ENCODE measurements at regions not wholly inside any gene's neighbourhood (a gene's known extent, or its start where the extent isn't known, plus 50 kb on each side); places are given as distances from the start of the nearest gene placed in this dataset.
"Not testable (repeated sequence)": the region's sequence is repeated elsewhere in the genome, so short reads cannot be mapped to it uniquely, and the experiment has no call there.

GRCh38 chr5:13339093-13339492 is 605.4 kb downstream of the DNAH5 start:
- peaks cover 0 to 3% of the 10 kb centered on the region in 2 donors for H3K9me3 ChIP-seq (ENCODE audit: control insufficient read depth in 2 of 2, insufficient read depth in 1 of 2, low read depth in 1 of 2, low read length in 1 of 2)
- no peak overlapping the region for H3K4me3 ChIP-seq (ENCODE audit: low read depth in 1 of 3, low read length in 3 of 3)
- no peak overlapping the region for H3K27ac ChIP-seq (ENCODE audit: low read depth in 1 of 3, low read length in 2 of 3)
- WGBS, 3 donors: 0 to 21% (median 7%) methylated on average over 1 of the region's 1 CpG
- H3K4me1 ChIP-seq (ENCODE audit: control insufficient read depth in 3 of 3, insufficient read depth in 2 of 3, low read depth in 1 of 3, low read length in 2 of 3): no peaks in the 10 kb centered on the region
- H3K36me3 ChIP-seq (ENCODE audit: control insufficient read depth in 3 of 3, insufficient read depth in 2 of 3, low read depth in 1 of 3, low read length in 3 of 3): no peaks in the 10 kb centered on the region
- FAIRE-seq (no peak), DNase-seq (no peak)
- H3K27me3 ChIP-seq (ENCODE audit: control insufficient read depth in 3 of 3, insufficient read depth in 3 of 3, low read length in 3 of 3): no peaks in the 10 kb centered on the region

- FAIRE-seq; H3K9me3 ChIP-seq (ENCODE audit: control insufficient read depth in 2 of 2, insufficient read depth in 1 of 2, low read depth in 1 of 2, low read length in 1 of 2); H3K36me3 ChIP-seq (ENCODE audit: control insufficient read depth in 3 of 3, insufficient read depth in 2 of 3, low read depth in 1 of 3, low read length in 3 of 3); H3K27me3 ChIP-seq (ENCODE audit: control insufficient read depth in 3 of 3, insufficient read depth in 3 of 3, low read length in 3 of 3); H3K4me1 ChIP-seq (ENCODE audit: control insufficient read depth in 3 of 3, insufficient read depth in 2 of 3, low read depth in 1 of 3, low read length in 2 of 3); H3K27ac ChIP-seq (ENCODE audit: low read depth in 1 of 3, low read length in 2 of 3); DNase-seq; H3K4me3 ChIP-seq (ENCODE audit: low read depth in 1 of 3, low read length in 3 of 3): not testable (repeated sequence)
- 60 to 73% (median 66%) methylated on average over 4 of the region's 4 CpGs for WGBS, 3 donors
These were observed 609.5 kb downstream of the DNAH5 start for GRCh38 chr5:13335026-13335425.

GRCh38 chr5:13331585-13331984 is 612.9 kb downstream of the DNAH5 start:
- FAIRE-seq (no peak), DNase-seq (no peak)
- 62 to 73% (median 68%) methylated on average over 6 of the region's 6 CpGs for WGBS, 3 donors
- Histone ChIP-seq H3K4me1 (ENCODE audit: control insufficient read depth in 3 of 3, insufficient read depth in 2 of 3, low read depth in 1 of 3, low read length in 2 of 3) (no peaks in the 10 kb centered on the region), H3K9me3 (ENCODE audit: control insufficient read depth in 2 of 2, insufficient read depth in 1 of 2, low read depth in 1 of 2, low read length in 1 of 2) (peaks cover 0 to 3% of the 10 kb centered on the region in 2 donors), H3K4me3 (ENCODE audit: low read depth in 1 of 3, low read length in 3 of 3) (no peak overlapping the region), H3K27ac (ENCODE audit: low read depth in 1 of 3, low read length in 2 of 3) (no peak overlapping the region), H3K36me3 (ENCODE audit: control insufficient read depth in 3 of 3, insufficient read depth in 2 of 3, low read depth in 1 of 3, low read length in 3 of 3) (no peaks in the 10 kb centered on the region), H3K27me3 (ENCODE audit: control insufficient read depth in 3 of 3, insufficient read depth in 3 of 3, low read length in 3 of 3) (no peaks in the 10 kb centered on the region)

DNA sequence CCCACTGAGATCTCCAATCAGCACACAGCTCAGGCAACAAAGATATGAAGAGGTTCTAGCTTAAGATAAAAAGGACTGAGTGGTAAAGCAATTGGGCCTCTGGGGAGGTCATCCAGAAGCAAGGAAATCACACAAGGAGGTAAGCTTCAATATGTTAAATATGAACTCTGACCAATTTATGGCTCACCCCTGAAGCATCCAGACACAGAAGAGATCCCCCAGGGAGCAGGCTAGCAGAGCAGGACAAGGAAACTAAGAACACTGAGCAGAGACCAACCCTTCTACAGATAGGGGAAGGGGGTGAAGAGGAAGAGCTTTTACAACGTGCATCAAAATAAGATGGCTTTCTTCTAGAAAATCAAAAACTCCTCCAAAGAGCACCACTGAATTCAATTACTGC is 616.2 kb downstream of the DNAH5 start:
- H3K4me3 ChIP-seq (ENCODE audit: low read depth in 1 of 3, low read length in 3 of 3): no peak overlapping the region
- H3K27ac ChIP-seq (ENCODE audit: low read depth in 1 of 3, low read length in 2 of 3): no peak overlapping the region
- no peaks in the 10 kb centered on the region for H3K27me3 ChIP-seq (ENCODE audit: control insufficient read depth in 3 of 3, insufficient read depth in 3 of 3, low read length in 3 of 3)
- H3K36me3 ChIP-seq (ENCODE audit: control insufficient read depth in 3 of 3, insufficient read depth in 2 of 3, low read depth in 1 of 3, low read length in 3 of 3): no peaks in the 10 kb centered on the region
- WGBS, 3 donors: 57 to 89% (median 82%) methylated on average over 1 of the region's 1 CpG
- DNase-seq (no peak), FAIRE-seq (no peak)
- H3K9me3 ChIP-seq (ENCODE audit: control insufficient read depth in 2 of 2, insufficient read depth in 1 of 2, low read depth in 1 of 2, low read length in 1 of 2): peaks cover 0 to 3% of the 10 kb centered on the region in 2 donors
- H3K4me1 ChIP-seq (ENCODE audit: control insufficient read depth in 3 of 3, insufficient read depth in 2 of 3, low read depth in 1 of 3, low read length in 2 of 3): no peaks in the 10 kb centered on the region

GRCh38 chr5:13325765-13326164 is 618.7 kb downstream of the DNAH5 start:
- H3K4me1 ChIP-seq (ENCODE audit: control insufficient read depth in 3 of 3, insufficient read depth in 2 of 3, low read depth in 1 of 3, low read length in 2 of 3): no peaks in the 10 kb centered on the region
- no peaks in the 10 kb centered on the region for H3K9me3 ChIP-seq (ENCODE audit: control insufficient read depth in 2 of 2, insufficient read depth in 1 of 2, low read depth in 1 of 2, low read length in 1 of 2)
- H3K4me3 ChIP-seq (ENCODE audit: low read depth in 1 of 3, low read length in 3 of 3): no peak overlapping the region
- 12 to 52% (median 36%) methylated on average over 1 of the region's 1 CpG for WGBS, 3 donors
- FAIRE-seq (no peak), DNase-seq (no peak)
- H3K36me3 ChIP-seq (ENCODE audit: control insufficient read depth in 3 of 3, insufficient read depth in 2 of 3, low read depth in 1 of 3, low read length in 3 of 3): no peaks in the 10 kb centered on the region
- no peak overlapping the region for H3K27ac ChIP-seq (ENCODE audit: low read depth in 1 of 3, low read length in 2 of 3)
- no peaks in the 10 kb centered on the region for H3K27me3 ChIP-seq (ENCODE audit: control insufficient read depth in 3 of 3, insufficient read depth in 3 of 3, low read length in 3 of 3)

GRCh38 chr5:13322769-13323168 is 621.7 kb downstream of the DNAH5 start:
- H3K36me3 ChIP-seq (ENCODE audit: control insufficient read depth in 3 of 3, insufficient read depth in 2 of 3, low read depth in 1 of 3, low read length in 3 of 3): no peaks in the 10 kb centered on the region
- no peak for FAIRE-seq
- no peak for DNase-seq

GRCh38 chr5:13317654-13318053 is 626.8 kb downstream of the DNAH5 start:
- 48 to 61% (median 57%) methylated on average over 3 of the region's 3 CpGs for WGBS, 3 donors
- Histone ChIP-seq H3K9me3 (ENCODE audit: control insufficient read depth in 2 of 2, insufficient read depth in 1 of 2, low read depth in 1 of 2, low read length in 1 of 2) (no peaks in the 10 kb centered on the region), H3K4me3 (ENCODE audit: low read depth in 1 of 3, low read length in 3 of 3) (no peak overlapping the region), H3K27me3 (ENCODE audit: control insufficient read depth in 3 of 3, insufficient read depth in 3 of 3, low read length in 3 of 3) (no peaks in the 10 kb centered on the region), H3K27ac (ENCODE audit: low read depth in 1 of 3, low read length in 2 of 3) (no peak overlapping the region), H3K4me1 (ENCODE audit: control insufficient read depth in 3 of 3, insufficient read depth in 2 of 3, low read depth in 1 of 3, low read length in 2 of 3) (no peaks in the 10 kb centered on the region), H3K36me3 (ENCODE audit: control insufficient read depth in 3 of 3, insufficient read depth in 2 of 3, low read depth in 1 of 3, low read length in 3 of 3) (no peaks in the 10 kb centered on the region)
- no peak for DNase-seq
- no peak for FAIRE-seq

More at GRCh38 chr5:13322769-13323168, 621.7 kb downstream of the DNAH5 start:
- no peaks in the 10 kb centered on the region for H3K9me3 ChIP-seq (ENCODE audit: control insufficient read depth in 2 of 2, insufficient read depth in 1 of 2, low read depth in 1 of 2, low read length in 1 of 2)
- H3K27me3 ChIP-seq (ENCODE audit: control insufficient read depth in 3 of 3, insufficient read depth in 3 of 3, low read length in 3 of 3): no peaks in the 10 kb centered on the region
- no peak overlapping the region for H3K4me3 ChIP-seq (ENCODE audit: low read depth in 1 of 3, low read length in 3 of 3)
- no peak overlapping the region for H3K27ac ChIP-seq (ENCODE audit: low read depth in 1 of 3, low read length in 2 of 3)
- H3K4me1 ChIP-seq (ENCODE audit: control insufficient read depth in 3 of 3, insufficient read depth in 2 of 3, low read depth in 1 of 3, low read length in 2 of 3): no peaks in the 10 kb centered on the region

DNA sequence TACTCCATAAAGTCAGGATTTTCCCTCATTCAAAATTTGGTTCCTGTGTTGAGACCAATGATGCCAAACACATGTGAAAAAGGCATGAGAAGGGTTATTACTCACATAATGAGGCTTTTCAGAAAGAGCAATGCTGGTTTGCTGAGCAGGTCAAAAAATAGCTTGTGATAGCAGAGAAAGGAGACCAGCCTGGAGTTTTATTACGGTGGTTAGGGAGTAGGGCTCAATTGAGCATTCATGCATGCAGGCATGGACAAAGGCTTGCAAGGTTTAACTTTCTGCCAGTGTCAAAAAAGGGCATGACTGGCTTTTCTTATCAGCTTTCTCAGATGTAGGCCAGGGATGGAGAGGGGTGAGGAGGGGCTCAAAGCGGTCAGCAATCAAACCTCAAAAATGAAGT is 628.3 kb downstream of the DNAH5 start:
- no peak for DNase-seq
- no peaks in the 10 kb centered on the region for H3K36me3 ChIP-seq (ENCODE audit: control insufficient read depth in 3 of 3, insufficient read depth in 2 of 3, low read depth in 1 of 3, low read length in 3 of 3)
- no peak for FAIRE-seq
- H3K9me3 ChIP-seq (ENCODE audit: control insufficient read depth in 2 of 2, insufficient read depth in 1 of 2, low read depth in 1 of 2, low read length in 1 of 2): no peaks in the 10 kb centered on the region
- 45 to 70% (median 49%) methylated on average over 2 of the region's 2 CpGs for WGBS, 3 donors
- no peaks in the 10 kb centered on the region for H3K27me3 ChIP-seq (ENCODE audit: control insufficient read depth in 3 of 3, insufficient read depth in 3 of 3, low read length in 3 of 3)
- no peaks in the 10 kb centered on the region for H3K4me1 ChIP-seq (ENCODE audit: control insufficient read depth in 3 of 3, insufficient read depth in 2 of 3, low read depth in 1 of 3, low read length in 2 of 3)
- no peak overlapping the region for H3K4me3 ChIP-seq (ENCODE audit: low read depth in 1 of 3, low read length in 3 of 3)
- no peak overlapping the region for H3K27ac ChIP-seq (ENCODE audit: low read depth in 1 of 3, low read length in 2 of 3)

GRCh38 chr5:13307480-13307879 is 637.0 kb downstream of the DNAH5 start:
- Histone ChIP-seq H3K4me3 (ENCODE audit: low read depth in 1 of 3, low read length in 3 of 3) (no peak overlapping the region), H3K27me3 (ENCODE audit: control insufficient read depth in 3 of 3, insufficient read depth in 3 of 3, low read length in 3 of 3) (no peaks in the 10 kb centered on the region), H3K9me3 (ENCODE audit: control insufficient read depth in 2 of 2, insufficient read depth in 1 of 2, low read depth in 1 of 2, low read length in 1 of 2) (no peaks in the 10 kb centered on the region), H3K27ac (ENCODE audit: low read depth in 1 of 3, low read length in 2 of 3) (no peak overlapping the region), H3K36me3 (ENCODE audit: control insufficient read depth in 3 of 3, insufficient read depth in 2 of 3, low read depth in 1 of 3, low read length in 3 of 3) (no peaks in the 10 kb centered on the region), H3K4me1 (ENCODE audit: control insufficient read depth in 3 of 3, insufficient read depth in 2 of 3, low read depth in 1 of 3, low read length in 2 of 3) (no peaks in the 10 kb centered on the region)
- DNase-seq (no peak), FAIRE-seq (no peak)

All from small intestine (tissue), 7 donors.